ENCODE measurements at regions not wholly inside any gene's neighbourhood (a gene's known extent, or its start where the extent isn't known, plus 50 kb on each side); places are given as distances from the start of the nearest gene placed in this dataset.

DNA sequence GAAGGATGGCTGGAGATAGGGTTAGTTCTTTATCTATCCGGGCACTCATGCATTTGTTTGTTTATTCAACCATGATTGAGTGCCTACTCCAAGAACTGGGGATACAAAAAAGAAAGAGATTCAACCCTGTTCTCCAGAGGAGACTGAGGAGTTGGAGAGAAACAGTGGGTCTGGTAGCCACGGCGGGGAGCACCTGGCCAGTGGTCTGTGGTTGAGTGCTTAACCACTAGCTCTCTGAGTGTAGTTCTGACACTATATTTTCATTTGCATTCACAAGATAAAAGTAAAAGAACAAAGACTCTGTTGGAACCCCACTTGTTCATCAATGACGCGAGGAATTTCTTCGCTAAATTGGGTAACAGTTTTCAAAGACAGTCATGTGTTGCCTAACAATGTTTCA is 295.5 kb upstream of the MSX2 start:
- Histone ChIP-seq H3K27ac (no peak overlapping the region), H3K79me2 (no peaks in the 10 kb centered on the region), H3K36me3 (replicated peaks; ENCODE audit: insufficient read depth, low read depth) (no peaks in the 10 kb centered on the region), H3K4me2 (no peak overlapping the region), H3K27me3 (no peaks in the 10 kb centered on the region), H2AFZ (no peak overlapping the region), H3K9me3 (ENCODE audit: low read depth) (no peaks in the 10 kb centered on the region), H3K4me1 (ENCODE audit: insufficient read depth) (peaks cover 4% of the 10 kb centered on the region), H3K4me3 (no peak overlapping the region), H4K20me1 (ENCODE audit: insufficient read depth, poor library complexity, severe bottlenecking) (no peaks in the 10 kb centered on the region), H3K9me2 (replicated peaks; ENCODE audit: insufficient read depth) (no peaks in the 10 kb centered on the region)
- TF ChIP-seq EZH2 (IDR thresholded peaks at IDR 0.05; ENCODE audit: borderline replicate concordance) (no peak), EZH2phosphoT487 (IDR thresholded peaks at IDR 0.05; ENCODE audit: low read depth, severe bottlenecking, unreplicated experiment) (no peak)
- TF ChIP-seq, protein P1, sequence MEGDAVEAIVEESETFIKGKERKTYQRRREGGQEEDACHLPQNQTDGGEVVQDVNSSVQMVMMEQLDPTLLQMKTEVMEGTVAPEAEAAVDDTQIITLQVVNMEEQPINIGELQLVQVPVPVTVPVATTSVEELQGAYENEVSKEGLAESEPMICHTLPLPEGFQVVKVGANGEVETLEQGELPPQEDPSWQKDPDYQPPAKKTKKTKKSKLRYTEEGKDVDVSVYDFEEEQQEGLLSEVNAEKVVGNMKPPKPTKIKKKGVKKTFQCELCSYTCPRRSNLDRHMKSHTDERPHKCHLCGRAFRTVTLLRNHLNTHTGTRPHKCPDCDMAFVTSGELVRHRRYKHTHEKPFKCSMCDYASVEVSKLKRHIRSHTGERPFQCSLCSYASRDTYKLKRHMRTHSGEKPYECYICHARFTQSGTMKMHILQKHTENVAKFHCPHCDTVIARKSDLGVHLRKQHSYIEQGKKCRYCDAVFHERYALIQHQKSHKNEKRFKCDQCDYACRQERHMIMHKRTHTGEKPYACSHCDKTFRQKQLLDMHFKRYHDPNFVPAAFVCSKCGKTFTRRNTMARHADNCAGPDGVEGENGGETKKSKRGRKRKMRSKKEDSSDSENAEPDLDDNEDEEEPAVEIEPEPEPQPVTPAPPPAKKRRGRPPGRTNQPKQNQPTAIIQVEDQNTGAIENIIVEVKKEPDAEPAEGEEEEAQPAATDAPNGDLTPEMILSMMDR (IDR thresholded peaks at IDR 0.05; ENCODE audit: poor library complexity) = no peak
- DNase-seq (ENCODE audit: low spot score) = no peak
- WGBS (ENCODE audit: low lambda C conversion rate, missing lambda C conversion rate) = 94% methylated on average over 6 of the region's 6 CpGs

DNA sequence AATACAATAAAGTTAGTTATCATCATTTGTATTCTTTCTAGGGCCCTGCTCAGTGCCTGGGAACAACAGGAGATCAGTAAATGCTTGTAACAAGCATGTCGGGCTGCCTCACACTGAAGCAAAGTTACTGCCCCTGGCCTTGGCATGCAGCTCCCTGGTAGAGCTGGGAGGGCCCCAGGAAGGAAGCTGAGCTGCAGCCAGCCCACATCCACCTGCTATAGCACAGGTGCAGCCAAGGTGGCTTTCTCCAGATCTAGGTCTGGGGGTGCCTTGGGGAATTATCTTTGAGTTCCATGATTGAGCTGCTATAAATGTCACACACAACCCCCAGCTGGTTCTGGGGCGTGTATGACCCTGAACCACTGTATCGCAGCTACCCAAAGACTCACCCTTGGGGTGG is 293.4 kb upstream of the MSX2 start:
- no peak overlapping the region for H3K4me3 ChIP-seq
- H3K4me2 ChIP-seq = no peak overlapping the region
- H3K27ac ChIP-seq = no peak overlapping the region
- H3K9me2 ChIP-seq (replicated peaks; ENCODE audit: insufficient read depth) = no peaks in the 10 kb centered on the region
- no peaks in the 10 kb centered on the region for H3K9me3 ChIP-seq (ENCODE audit: low read depth)
- H3K4me1 ChIP-seq (ENCODE audit: insufficient read depth) = no peaks in the 10 kb centered on the region
- H4K20me1 ChIP-seq (ENCODE audit: insufficient read depth, poor library complexity, severe bottlenecking) = no peaks in the 10 kb centered on the region
- H3K36me3 ChIP-seq (replicated peaks; ENCODE audit: insufficient read depth, low read depth) = no peaks in the 10 kb centered on the region
- H3K79me2 ChIP-seq = no peaks in the 10 kb centered on the region
- H2AFZ ChIP-seq = no peak overlapping the region
- WGBS (ENCODE audit: low lambda C conversion rate, missing lambda C conversion rate) = 88% methylated on average over 3 of the region's 3 CpGs
- H3K27me3 ChIP-seq = no peaks in the 10 kb centered on the region
- no peak for DNase-seq (ENCODE audit: low spot score)
- TF ChIP-seq, protein P1 (IDR thresholded peaks at IDR 0.05; ENCODE audit: poor library complexity) = no peak
- TF ChIP-seq EZH2phosphoT487 (IDR thresholded peaks at IDR 0.05; ENCODE audit: low read depth, severe bottlenecking, unreplicated experiment) = no peak
- TF ChIP-seq EZH2 (IDR thresholded peaks at IDR 0.05; ENCODE audit: borderline replicate concordance) = no peak

DNA sequence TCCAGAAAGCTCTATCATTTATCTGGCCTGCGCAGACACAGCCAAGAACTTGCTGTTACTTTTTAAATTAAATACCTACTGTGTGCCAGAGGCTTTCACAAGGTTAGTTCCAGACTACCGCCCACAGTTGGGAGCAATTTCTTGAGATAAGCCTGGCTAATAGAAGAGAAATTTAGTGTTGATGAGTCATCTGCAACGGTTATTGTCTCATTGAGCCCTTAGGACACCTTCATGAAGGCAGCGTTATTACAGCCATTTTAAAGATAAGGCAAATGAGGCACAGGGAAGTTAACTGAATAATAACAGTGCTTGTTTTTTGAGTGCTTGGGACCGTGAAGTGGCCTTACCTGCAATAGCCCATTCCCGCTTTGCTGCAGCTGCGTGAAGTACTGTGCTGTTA is 292.9 kb upstream of the MSX2 start:
- Histone ChIP-seq H2AFZ (no peak overlapping the region), H4K20me1 (ENCODE audit: insufficient read depth, poor library complexity, severe bottlenecking) (no peaks in the 10 kb centered on the region), H3K9me3 (ENCODE audit: low read depth) (no peaks in the 10 kb centered on the region), H3K4me1 (ENCODE audit: insufficient read depth) (no peaks in the 10 kb centered on the region), H3K79me2 (no peaks in the 10 kb centered on the region), H3K36me3 (replicated peaks; ENCODE audit: insufficient read depth, low read depth) (no peaks in the 10 kb centered on the region), H3K9me2 (replicated peaks; ENCODE audit: insufficient read depth) (no peaks in the 10 kb centered on the region), H3K4me2 (no peak overlapping the region), H3K27ac (no peak overlapping the region), H3K27me3 (no peaks in the 10 kb centered on the region), H3K4me3 (no peak overlapping the region)
- WGBS (ENCODE audit: low lambda C conversion rate, missing lambda C conversion rate) = 54% methylated on average over 7 of the region's 7 CpGs
- TF ChIP-seq EZH2 (IDR thresholded peaks at IDR 0.05; ENCODE audit: borderline replicate concordance) (no peak), EZH2phosphoT487 (IDR thresholded peaks at IDR 0.05; ENCODE audit: low read depth, severe bottlenecking, unreplicated experiment) (no peak)
- TF ChIP-seq, protein P1 (IDR thresholded peaks at IDR 0.05; ENCODE audit: poor library complexity) = no peak
- DNase-seq (ENCODE audit: low spot score) = no peak

DNA sequence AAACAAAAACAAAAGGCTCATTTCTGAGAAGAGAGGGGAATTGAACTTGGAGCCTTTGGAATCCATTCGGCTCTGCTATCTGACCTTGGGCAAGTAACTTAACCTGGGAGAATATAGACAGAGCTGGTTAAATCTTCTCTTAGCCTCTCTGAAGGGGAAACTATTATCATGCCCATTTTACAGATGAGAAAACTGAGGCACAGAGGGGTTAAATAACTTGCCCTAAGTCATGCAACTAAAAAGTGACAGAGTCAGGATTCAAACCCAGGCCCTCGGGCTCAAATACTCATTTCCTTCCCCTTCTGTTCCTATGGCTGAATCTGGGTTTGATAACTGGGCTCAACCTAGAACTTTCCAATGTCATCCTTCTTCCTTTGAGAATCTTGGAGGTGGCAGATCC is 291.3 kb upstream of the MSX2 start:
- TF ChIP-seq EZH2 (IDR thresholded peaks at IDR 0.05; ENCODE audit: borderline replicate concordance) (no peak), EZH2phosphoT487 (IDR thresholded peaks at IDR 0.05; ENCODE audit: low read depth, severe bottlenecking, unreplicated experiment) (no peak)
- WGBS (ENCODE audit: low lambda C conversion rate, missing lambda C conversion rate) = 95% methylated on average over 2 of the region's 2 CpGs
- DNase-seq (ENCODE audit: low spot score) = no peak
- H3K36me3 ChIP-seq (replicated peaks; ENCODE audit: insufficient read depth, low read depth) = no peaks in the 10 kb centered on the region
- no peaks in the 10 kb centered on the region for H3K9me2 ChIP-seq (replicated peaks; ENCODE audit: insufficient read depth)
- H4K20me1 ChIP-seq (ENCODE audit: insufficient read depth, poor library complexity, severe bottlenecking) = no peaks in the 10 kb centered on the region
- no peak overlapping the region for H3K27ac ChIP-seq
- no peaks in the 10 kb centered on the region for H3K9me3 ChIP-seq (ENCODE audit: low read depth)
- H3K4me1 ChIP-seq (ENCODE audit: insufficient read depth) = no peaks in the 10 kb centered on the region
- H3K4me2 ChIP-seq = no peak overlapping the region
- H3K27me3 ChIP-seq = no peaks in the 10 kb centered on the region
- H2AFZ ChIP-seq = no peak overlapping the region
- H3K79me2 ChIP-seq = no peaks in the 10 kb centered on the region
- H3K4me3 ChIP-seq = no peak overlapping the region
